Glomerular visceral epithelial cell (primary cell): ENCODE measurements at regions not wholly inside any gene's neighbourhood (a gene's known extent, or its start where the extent isn't known, plus 50 kb on each side); places are given as distances from the start of the nearest gene placed in this dataset.
"Not testable (repeated sequence)": the region's sequence is repeated elsewhere in the genome, so short reads cannot be mapped to it uniquely, and the experiment has no call there.

ENCODE experiments used
- DNase-seq: peaks from one replicate; pipeline ENCODE4 v3.0.0-alpha.2; 2016; ENCODE audit errors: extremely low spot score

GRCh38 chr9:81431641-81432040 lies 257.7 kb downstream of the TLE1 start:
- peak; percentile 63 for DNase-seq

DNA sequence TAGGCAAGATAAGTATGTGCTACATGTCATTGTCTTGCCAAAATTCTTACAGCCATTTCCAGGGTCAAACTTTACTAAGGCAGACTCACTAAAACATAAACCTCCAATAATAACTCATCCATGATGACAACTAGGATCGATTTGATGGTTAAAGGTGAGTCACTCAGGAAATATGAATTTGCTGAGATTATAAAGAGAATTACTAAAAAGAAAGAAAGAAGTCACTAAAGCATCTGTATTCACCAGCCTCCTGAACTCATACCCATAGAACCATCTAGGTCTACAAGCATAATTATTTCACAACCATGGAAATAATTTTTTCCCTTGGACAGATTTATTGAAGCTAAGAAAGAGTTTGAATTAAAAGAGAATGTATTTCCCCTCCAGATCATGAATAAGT lies 258.6 kb downstream of the TLE1 start:
- DNase-seq = no peak

- no peak for DNase-seq
These were observed 261.5 kb downstream of the TLE1 start for GRCh38 chr9:81427870-81428269.

DNA sequence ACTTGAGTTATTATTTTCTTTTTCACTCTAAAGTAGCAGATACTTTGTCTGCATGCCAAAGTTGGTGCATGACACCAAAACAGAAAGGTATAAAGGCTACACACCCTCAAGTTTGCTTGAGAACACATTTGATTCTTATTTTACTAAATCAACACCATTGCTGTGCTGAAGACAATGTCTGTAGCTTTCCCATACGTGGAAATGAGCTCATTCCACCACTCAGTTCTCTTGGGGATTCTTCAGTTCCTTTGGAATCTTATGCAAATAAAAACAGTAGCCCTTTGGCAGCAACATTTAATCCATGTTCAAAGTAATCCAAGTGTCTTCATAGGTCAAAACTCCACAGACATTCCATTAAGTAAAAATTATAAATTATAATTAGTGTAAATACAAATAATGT lies 264.9 kb downstream of the TLE1 start:
- no peak for DNase-seq

- no peak for DNase-seq
These were observed 265.6 kb downstream of the TLE1 start for GRCh38 chr9:81423589-81424326.

DNA sequence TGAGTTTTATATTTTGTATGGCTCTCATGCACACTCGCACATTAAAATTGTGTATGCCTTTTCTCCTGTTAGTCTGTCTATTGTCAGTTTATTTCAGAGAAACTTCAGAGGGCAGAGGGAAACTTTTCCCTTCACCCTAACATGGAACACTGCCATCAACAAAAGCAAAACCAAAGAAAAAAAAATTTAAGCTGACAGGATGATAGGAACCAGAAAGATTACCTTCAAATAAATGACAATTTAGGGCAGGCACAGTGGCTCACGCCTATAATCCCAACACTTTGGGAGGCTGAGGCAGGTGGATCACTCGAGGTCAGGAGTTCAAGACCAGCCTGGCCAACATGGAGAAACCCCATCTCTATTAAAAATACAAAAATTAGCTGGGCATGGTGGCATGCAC lies 268.3 kb downstream of the TLE1 start:
- not testable (repeated sequence) for DNase-seq

GRCh38 chr9:81420024-81420423 lies 269.3 kb downstream of the TLE1 start:
- no peak for DNase-seq

DNA sequence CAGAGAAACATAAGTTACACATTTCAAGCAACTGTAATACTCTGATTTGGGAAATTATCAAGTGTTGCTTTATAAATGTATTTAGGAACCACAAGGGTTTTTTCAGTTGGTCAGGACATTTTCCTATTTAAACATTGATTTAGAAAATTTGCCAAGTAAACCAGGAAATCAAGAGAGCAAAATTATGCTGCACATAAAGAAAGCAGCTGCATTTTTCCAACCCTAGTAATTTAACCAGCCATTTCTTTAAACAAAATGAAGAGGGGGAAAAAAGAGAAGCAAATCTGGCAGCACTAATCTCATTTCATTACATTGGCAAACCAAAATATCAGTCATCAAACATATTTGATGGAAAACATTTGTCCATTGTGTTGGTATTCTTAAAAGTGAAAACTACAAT lies 271.4 kb downstream of the TLE1 start:
- DNase-seq = no peak

DNA sequence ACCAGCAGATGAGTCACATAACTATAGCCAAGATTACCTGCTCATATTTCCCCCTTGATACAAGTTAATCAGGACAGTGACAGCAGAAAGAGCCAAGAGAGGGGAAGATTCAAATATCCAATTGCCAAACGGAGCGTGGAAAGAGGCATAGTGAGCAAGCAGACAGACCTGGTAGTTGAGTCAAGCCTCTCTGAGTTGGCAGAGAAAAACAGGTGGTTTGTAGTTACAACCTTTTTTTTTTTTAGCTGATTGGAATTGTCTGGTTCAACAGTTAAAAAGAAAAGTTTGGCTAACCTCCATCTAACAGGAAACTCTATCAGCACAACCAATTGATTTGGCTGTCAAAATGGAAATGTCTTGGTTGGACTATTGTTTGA lies 272.1 kb downstream of the TLE1 start:
- no peak for DNase-seq

DNA sequence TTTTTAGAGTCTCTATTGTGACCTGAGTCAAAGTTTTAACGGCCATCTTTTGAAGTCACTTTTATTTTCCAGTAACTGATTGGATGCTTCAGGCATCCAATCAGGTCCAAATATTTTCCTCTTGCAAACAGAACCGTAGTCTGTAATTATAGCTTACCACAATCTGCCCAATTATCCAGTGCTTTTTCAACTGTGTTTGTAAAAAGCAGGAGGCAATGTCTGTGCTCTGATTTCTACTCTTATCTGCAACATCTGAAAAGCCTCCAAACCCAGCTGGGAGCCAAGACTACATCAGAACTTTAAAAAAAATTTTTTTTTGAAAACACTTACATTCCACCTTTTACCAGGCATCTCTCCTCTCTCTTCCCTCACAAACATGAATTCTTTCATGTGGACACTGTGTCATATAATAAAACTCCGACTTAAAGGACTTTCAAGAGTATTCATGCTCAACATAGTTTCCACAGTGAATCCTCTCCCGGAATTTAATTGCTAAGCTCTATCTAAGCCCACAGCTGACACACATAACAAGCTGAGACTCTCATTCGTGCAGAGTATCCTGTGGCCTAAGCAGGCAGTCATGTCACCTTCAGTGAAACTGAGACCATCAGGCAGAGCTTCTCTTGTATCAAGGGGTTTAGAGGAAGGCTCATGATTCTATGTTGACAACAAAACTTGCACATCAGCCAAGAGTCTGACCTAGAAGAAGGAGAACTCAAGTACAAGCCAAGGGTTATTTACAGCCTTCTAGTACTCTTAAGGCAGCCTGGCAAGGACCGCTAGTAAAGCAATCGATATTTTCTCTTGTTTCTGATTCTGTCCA lies 272.7 kb downstream of the TLE1 start:
- DNase-seq = no peak

DNA sequence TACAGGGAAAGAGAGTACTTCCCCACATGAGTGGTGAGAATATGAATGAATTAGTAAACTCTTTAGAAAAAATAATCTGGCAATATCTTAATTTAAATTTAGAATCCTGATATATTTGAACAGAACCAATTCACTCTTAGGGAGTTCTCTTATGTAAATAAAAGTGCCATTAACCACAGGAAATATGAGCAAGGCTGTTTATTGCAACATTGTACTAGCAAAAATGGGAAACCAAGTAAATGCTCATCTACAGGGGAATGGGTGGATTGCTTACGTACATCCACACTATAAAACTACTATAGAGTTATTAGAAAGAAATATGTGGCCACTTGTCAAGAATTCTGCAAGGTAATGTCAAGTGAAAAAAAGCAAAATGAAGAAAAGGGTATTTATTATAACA lies 274.5 kb downstream of the TLE1 start:
- DNase-seq = no peak

- DNase-seq = no peak
These were observed 277.4 kb downstream of the TLE1 start for GRCh38 chr9:81411961-81412360.

DNA sequence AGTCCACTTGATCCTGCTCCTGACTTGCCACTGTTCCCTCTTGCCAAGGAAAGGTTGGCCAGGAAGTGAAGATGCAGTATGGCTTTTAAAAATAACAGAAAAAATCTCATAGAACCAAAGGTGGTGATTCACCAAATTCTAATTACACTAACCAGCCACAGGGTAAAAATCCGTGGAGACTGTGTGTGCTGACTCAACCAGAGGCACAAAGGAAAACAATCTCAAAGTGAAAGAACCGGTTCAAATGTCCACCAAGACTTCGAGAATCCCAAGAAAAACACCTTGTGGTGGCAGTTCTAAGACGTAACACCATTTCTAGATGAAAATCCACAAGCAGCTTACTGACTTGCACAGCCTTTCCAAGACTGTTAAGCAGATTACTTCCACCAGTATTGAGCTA lies 279.1 kb downstream of the TLE1 start:
- DNase-seq = peak; percentile 85

GRCh38 chr9:81408951-81409350 lies 280.4 kb downstream of the TLE1 start:
- no peak for DNase-seq

- DNase-seq = no peak
These were observed 284.3 kb downstream of the TLE1 start for GRCh38 chr9:81404931-81405598.

DNA sequence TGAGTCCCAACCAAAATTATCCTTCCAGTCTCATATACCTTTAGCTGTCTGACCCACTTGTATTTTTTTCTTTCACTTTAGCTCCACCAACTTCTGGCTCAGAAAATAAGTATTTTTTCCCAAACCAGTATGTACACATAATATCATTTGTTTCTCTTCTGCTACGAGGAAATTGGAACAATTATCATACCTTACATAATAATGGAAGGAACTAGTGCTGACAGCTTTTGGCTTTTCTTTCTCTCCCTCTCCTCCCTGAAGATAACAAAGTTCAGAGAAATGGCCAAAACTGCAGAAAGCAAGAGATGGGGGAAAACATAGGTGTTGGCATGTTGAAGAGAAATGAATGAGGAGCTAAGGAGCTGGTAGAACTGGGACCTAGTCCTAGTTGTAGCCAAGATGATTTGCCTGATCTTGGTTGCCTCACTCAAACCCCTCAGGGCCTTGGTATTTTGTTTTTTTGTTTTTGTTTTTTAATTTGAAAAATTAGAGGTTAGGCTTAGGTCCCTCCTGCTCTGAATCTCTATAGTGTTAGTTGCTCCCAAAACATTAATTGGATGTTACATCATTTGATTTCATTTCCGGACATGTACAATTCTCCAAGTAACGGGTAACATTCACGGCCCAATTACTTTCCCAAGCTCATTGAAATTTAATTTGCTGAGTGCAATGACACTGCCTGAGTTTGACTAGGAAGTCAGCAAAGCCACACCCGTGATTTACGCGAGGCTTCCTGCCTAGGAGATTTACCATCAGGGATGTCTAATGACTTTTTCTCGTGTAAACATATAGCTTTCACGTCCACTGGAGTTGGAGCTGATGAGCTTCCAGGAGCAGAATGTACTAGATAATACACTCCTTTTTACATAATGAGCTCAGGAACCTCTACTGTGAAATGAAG lies 291.6 kb downstream of the TLE1 start:
- DNase-seq = no peak

- DNase-seq = no peak
These were observed 292.8 kb downstream of the TLE1 start for GRCh38 chr9:81396528-81396927.

DNA sequence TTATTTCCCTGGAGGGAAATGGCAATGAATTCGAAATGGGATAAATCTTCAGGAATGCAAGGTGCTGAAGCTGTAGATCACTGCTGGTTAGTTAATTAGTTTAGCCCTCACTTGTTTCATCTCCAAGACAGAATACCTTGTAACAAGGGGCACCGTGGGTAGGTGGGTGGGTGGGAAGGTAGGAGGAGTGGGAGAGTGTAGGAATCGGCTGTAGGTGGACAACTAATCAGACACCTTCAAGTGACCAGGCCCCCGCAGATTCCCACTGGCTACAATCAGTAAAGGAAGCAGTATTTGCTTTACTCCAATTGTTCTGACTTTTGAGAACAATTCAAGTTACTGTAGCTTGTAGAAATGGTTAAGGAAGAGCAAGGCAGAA lies 293.7 kb downstream of the TLE1 start:
- no peak for DNase-seq

DNA sequence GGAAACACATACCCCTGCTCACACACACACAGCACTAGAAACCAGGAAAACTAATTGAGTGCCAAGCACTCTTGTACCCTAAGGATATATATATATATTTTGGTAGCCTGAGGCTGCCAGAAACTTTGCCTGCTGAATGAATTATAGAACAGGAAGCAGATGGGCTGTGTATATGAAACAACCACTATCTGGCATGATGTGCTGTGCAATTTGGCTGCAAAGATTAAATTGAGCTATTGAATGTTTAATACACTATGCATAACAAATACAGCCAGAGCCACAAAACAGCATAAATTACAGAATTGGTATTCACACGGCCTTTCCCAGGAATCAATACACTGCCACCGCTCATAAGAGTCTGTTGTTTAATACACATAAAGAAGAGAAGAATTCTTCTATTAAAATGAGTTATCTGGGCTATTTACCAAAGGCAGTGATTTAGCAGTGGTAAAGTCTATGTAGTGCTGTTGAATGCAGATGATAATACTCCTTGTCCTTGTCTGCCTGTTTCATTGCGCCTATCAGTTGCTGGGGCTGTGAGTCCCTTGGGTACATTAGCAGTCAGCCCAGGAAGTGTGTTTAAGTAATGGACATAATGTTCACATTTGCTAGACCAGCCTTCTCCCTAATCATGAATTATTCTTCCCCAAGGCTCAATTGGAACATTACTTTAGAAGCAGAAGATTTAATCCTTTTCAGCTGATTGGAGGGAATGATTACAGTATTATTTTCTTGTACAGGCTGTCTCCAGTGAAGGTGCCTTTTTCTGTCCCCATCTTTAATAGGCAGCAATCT lies 294.3 kb downstream of the TLE1 start:
- DNase-seq = no peak

DNA sequence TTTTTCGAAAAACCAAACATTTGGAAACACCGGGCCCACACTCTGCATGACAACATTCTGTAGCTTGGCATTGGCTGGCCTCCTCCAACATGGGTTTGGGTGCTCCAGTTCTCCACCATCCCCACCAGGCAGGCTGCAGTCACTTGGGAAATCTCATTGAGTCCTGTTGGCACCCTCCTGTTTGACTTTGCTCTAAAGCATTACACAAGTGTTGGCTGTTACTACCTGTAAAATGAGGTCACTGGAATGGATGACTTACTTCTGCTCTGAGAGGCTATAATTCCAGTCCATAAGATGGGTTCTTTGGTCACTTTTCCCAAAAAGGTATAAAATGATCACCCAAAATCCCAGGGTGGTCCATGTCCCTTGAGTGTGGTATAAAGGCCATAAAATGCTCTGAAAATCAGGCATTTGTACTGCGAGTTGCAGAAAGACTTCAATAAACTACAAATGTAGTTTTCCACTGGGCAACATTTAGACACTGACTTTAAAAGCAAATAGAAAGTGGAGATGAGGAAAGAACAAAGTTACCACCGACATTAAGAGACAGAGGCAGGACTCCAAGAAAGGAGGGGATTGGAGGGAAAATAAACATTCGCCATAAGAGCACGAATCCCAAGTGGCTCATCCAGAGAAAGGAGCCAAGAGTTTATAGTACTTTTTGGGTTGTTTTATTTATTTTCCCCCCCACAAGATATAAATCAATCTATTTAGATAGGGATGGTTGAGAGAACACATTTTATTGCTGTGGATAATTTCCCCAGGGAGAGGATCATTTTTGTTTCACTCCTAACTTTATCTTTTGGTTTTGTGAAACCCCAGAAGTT lies 295.1 kb downstream of the TLE1 start:
- DNase-seq = no peak
